LHCN-M2 (cell line): ENCODE measurements at regions not wholly inside any gene's neighbourhood (a gene's known extent, or its start where the extent isn't known, plus 50 kb on each side); places are given as distances from the start of the nearest gene placed in this dataset.

Source experiments
- DNase-seq: peaks from one replicate; pipeline ENCODE4 v3.0.0-alpha.2; 2012; ENCODE audit warnings: low read depth

DNA sequence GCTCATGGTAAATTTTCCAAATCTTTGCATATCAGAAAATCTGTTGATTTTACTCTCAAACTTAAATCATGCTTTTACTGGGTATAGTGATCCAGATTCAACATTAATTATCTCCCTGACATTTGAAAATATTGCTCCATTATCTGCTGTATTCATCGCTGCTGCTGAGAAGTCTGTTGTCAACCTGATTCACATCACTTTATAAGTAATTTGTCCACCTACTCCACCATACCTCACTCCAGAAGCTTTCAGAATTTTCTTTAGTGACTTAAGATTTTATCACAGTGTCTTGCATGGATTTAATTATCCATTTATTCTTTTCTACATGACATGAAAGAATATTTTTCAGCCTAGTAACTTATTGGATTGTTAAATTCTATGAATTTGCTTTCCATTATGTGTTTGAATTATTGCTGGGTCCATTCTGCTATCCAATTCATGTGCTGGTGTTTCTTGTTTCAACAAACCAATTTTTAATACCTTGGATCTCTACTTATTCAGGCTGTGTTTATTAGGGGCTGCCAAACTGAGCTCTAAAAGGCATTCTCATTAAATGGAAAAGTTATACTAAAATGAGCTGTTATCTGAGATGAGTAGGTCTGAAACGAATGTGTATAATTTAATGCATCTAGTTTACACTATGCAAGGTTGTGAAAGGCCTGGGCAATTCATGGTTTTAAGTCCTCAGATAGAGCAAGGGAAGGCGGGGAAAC, 519.3 kb upstream of the CDH11 start:
- no peak for DNase-seq

DNA sequence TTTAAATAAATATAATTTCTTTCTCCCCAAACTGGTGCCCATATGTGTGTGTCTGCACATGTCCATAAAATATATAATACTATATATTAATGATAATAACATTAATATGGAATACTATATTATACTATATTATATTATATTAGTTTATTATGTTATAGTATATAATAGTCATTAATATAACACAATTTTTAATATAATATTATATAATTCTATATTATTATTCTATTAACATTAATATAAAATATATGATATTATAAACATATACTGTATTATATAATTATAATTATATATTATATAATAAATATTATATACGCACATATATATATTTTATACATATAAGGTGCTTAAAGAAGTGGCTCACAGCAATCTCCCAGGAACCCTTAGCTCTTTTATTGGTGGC, 513.0 kb upstream of the CDH11 start:
- no peak for DNase-seq

DNA sequence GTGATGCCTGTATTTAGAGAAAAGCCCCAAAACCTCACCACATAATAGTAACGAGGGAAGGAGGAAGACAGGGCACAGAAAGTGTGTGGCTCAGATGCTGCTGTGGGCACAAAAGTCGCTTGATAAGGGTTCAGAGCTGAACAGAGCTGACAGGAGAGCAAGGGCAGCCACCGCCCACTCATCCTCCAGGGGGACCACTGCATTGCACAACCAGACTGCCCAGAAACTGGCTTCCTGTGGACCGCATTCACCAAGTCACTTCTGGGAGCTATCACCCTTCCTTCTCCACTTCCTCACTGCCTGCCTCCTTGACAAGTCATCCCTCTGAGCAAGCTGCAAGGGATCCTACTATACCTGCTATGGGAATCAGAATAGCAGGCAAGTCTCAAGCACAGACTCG, 512.4 kb upstream of the CDH11 start:
- no peak for DNase-seq

DNA sequence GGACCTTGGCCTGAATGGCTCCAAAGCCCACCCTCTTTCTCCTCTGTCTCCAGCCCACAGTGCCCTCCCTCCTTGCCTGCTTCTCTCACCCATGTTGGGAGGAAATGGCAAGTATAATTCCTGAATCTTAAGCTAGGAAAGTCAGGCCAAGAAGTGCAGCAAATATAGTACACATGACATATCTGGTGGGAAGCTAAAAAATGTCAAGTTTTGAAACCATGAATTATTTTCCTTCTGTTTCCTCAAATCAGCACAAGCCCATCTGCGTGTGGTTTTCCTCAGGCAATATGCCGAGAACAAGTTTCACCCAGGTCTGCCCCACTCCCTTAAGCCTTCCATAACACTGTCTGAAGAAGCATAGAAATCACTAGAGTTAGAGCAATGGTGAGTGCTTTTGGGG, 502.8 kb upstream of the CDH11 start:
- no peak for DNase-seq

DNA sequence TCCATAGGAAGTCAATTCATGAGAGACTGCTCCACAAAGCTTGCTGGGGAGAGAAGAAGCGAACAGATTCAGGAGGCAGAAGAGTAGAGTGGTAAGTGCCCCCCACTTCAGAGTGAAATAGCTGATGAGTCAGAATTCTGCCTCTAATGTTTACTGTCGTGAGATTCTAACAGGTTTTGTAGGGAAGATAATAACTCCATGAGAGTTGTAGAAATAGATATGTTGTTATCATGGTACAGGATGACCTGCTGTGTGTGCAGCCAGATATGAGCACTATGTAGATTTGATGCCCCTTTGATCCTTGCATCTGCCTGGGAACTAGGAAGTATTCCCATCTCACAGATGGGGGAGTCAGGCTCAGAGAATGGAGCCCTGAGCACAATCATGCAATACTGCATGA, 502.4 kb upstream of the CDH11 start:
- no peak for DNase-seq

DNA sequence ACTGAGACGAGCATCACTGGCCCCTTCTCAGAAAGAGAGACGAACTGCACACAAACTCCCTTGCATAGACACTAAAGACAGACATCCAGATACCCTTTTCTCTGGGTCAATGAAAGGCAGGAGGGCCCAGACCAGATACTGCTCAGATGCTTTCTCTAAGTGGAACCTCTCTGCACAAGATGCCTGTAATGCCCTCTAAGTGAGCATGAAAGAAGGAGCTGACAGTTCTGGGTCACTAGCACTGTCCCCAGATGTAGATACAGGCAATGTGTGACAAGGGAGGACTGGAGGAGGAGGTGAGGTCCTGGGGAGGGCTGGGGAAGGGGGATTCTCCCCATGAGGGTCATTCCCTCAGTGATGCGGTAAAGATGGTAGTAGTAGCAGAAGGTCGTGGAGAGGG, 501.0 kb upstream of the CDH11 start:
- DNase-seq: no peak

DNA sequence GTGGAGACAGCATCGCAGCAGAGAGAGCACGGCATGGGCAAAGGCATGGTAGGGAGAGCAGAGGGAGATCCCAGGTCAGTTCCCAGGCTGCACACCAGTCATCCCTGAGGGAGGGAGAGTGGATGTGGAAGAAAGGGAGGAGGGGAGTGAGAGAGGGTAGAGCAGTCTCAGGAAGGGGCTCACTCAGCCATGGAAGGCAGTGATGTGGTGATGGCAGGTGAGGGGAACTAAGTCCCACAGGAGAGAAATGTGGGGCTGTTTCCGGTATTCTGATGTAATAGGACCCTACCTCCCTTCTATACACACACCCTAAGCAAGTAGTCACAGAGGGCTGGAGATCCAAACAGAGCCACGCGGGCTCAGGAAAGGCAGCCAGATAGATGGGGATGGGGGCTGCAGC, 500.3 kb upstream of the CDH11 start:
- DNase-seq: no peak

DNA sequence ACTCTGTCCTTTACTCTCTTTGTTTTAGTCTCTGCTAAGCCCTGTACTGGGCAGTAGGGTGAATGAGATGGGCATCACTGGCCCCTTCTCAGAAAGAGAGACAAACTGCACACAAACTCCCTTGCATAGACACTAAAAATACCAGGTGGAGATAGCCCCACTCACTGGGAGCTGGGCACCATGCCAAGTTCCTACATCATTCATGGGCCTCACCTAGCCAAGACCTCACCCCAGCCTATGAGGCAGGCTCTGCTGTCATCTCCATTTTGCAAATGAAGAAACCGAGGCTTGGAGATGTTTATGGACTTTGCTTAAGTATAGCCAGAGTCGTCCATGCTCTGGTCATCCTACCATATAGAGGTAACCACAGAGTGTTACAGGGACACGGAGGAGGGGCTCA, 499.8 kb upstream of the CDH11 start:
- no peak for DNase-seq

DNA sequence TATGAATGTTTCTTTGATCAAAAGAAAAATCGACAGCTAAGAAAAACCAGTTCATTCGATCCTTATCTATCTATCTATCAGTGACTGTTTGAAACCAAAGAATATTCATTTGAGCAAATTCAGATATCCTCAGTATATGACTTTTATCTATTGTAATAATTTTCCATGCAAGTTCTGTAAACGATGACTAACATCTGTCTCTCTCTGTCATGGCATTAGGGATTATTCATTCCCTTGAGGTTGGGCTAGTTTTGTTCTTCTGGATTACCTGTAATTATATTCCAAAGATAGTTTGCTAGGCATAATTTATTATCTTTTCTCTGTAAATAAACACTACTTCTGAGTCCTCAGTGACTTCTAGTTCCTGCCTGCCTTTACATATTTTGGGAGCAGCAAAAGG, 497.7 kb upstream of the CDH11 start:
- no peak for DNase-seq

DNA sequence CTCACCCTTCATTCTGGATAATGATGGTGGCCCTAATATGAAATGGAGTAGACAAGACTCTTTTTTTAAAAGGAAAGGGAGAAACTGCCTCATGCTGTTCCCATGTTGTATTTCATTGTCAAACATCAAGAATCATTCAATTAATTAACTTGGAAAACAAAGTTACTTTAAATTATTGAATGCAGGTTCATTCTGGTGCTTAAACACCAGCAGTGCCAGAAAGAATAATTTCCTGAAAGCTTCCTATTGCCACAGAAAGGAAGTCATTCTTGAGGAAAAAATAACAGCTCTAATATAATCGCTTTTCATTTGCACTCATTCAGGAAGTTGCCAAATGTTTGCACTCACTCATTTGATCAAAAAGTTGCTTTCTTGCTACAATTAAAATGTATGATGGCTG, 497.1 kb upstream of the CDH11 start:
- DNase-seq: no peak

DNA sequence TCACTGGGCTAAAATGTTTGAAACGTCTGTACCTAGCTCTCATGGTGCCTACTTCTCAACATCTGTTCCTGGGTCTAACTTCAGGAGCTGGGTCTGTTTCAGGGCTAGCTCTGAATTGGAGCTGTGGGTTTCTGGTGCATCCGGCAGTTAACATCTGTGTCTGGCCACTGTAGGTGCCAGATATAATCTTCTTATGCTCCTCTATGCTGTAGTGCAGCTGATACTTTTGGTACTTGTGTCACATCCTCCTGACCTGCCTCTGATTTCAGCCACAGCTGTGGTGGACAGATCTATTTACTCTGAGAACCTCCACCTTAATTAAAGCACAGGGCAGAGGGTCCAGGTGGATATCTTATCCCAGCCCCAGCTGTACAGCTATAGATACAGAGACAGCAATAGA, 496.5 kb upstream of the CDH11 start:
- no peak for DNase-seq

DNA sequence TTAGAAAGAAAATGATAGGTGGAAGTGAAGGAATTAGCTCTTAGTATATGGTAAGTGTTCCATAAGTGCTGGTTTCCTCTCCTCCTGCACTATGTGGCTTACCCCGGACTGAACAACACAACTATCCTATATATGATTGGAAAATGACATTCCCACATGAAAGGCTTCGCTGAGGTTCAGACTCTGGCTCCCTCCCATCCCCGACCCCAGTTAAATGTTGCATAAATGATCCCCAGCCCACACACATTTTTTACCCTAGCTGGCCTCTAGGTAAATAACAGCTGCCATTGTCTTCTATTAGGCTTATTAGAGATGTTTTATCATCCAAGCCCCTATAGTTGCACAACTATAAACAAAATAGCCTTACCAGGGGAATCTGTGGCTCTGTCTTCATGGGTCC, 495.6 kb upstream of the CDH11 start:
- DNase-seq: no peak

DNA sequence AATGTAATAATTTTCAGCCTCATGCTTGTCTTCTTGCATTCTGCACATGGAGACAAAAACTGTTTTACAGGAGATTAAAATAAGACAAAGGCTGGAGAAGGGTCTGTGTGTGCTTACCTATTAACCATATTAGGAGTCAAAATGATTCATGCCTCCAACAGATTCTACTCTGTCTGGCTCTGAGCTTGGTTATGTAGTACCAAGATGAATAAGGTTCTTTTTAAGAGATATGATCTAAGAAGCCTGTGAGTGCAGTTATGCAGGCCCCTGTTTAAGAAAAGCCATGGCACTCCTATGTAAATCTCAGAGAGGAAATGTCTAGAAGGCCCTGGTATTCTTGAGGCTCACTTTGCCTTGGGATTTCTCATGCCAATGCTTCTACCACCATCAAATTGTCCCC, 486.6 kb upstream of the CDH11 start:
- no peak for DNase-seq

DNA sequence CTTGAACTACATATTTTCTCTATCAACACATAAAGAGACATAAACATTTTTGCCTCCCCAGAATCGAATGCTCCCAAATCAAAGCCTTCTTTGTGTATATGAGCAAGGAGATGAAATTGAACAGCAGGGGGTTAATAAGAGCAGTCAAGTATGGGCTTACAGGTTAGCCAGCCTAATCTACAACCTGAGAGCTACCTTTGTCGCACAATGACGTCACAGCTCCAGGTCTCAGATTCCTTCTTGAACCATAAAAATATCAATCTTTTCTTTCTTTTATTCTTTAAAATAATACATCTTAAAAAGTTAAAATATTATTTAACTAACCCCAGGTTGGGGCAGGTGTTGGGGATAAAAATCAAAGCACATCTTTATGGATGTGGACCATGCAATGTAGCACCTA, 482.9 kb upstream of the CDH11 start:
- DNase-seq: no peak

DNA sequence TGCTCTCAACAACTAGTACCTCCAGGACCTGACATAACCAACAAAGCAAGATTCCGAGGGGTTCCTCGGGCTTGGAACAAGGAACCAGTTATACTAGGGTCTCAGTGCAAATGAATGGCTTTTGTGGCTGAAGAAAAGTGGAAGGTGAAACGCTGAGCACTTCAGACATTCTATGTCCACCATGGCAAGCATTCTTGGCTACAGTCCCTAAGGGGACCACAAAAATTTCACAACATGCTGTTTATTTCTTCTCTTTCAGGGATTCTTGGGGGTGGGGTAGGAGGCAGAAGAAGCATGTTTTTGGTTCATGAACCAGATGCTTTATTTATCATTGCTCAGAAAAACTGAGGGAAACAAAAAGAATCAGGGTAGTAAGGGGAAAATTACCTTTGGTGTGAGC, 479.9 kb upstream of the CDH11 start:
- DNase-seq: no peak

DNA sequence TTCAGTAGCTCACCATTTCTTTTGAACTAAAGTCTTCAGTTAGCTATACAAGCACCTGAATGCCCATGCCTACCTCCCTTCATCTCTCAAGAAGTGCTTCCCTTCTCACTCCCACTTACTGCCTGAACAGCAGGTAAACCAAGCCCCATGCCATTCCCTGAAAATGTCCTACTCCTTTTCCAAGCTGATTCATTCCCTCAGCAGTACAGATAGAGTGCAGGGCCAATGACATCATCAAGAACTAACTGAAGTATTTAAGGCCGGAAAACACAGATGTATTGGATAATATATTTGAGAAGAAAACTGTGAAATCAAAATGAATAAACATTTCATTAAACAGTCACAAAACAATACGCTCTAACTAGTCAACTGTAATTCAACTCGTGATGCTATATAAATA, 478.8 kb upstream of the CDH11 start:
- DNase-seq: no peak

DNA sequence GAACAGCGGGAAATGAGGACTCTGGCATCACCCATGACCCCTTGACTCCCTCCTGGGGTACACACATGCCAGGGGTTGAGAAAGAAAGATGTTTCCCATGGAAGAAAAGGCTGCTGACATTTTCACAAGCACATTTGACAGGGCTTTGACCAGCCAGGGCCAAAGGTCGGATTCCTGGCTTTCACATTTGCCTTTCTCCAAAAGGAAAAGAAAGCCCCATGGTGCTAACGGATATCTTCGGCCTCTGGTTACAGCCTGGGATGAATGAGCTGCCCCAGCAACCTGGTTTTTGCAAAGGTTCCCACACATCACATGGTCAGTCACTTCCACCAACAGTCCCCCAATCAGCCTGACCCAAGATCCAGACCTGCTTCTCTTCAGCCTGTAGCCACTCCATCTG, 478.2 kb upstream of the CDH11 start:
- DNase-seq: no peak

DNA sequence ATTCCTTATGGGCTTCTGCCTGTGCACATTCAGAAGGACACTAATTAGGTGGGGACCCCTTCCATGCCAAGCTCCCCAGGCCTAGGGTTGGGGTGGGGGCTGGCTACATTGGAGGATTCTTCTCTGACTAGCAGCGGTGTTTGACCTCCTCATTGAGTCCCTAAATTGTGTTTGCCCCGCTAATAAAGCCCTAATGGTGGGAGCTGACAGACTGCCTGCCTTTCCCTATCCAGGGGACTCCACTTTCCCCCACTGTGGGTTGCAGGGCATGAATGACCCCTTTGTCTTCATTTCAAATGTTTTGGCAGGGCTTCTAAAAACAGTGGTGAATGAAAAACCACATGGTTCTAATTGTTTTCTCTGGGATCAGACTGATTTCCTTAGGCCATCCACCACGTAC, 476.8 kb upstream of the CDH11 start:
- DNase-seq: no peak

DNA sequence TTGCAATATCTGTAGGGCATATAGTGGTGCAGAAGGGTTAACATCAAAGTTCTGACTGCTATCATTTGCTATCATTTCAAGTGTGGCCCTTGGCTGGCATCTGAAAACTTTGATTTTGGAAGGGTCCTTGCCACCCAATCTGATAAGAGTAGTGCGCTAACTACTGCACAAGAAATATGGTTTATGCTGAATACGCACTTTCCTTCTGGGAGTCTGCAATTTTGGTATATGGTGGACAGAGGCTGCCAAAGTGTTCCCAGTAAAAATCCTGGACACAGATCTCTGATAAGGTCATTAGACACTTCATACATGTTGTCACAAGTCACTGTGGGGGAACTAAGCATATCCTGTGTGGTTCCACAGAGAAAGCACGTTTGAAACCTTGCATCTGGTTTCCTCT, 461.6 kb upstream of the CDH11 start:
- DNase-seq: no peak

DNA sequence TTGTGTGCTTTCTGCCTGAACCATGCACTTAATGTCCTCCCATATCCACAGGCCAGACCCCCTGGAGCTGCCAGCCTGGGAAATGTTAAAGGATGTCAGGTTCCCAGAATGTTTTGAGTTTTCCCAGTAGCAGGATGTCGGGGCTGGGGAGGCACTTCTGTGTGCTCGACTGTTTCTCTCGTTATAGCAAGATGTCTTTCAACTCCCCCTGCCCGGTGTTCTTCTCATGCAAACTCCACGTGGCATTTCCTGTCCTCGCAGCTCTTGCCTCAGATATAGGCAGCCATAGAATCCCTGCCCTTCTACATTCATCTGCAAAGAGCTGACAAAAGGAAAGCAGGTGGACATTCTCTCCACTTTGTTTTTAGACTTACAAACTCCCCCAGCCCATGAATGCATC, 457.2 kb upstream of the CDH11 start:
- no peak for DNase-seq

DNA sequence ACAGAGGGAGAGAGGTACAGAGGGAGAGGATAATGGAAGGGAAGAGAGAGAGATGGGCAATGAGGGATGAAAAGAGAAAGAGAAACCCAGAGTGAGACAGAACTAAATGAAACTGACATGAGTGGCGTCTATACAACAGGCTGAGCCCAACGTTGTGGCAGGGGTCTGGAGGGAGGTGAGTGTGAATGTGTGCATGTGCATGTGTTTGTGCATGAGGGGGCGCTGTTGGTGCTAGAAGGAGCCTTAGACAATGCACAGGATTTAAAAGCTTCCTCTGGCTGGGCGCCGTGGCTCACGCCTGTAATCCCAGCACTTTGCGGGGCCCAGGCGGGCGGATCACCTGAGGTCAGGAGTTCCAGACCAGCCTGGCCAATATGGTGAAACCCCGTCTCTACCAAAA, 454.8 kb upstream of the CDH11 start:
- DNase-seq: no peak

DNA sequence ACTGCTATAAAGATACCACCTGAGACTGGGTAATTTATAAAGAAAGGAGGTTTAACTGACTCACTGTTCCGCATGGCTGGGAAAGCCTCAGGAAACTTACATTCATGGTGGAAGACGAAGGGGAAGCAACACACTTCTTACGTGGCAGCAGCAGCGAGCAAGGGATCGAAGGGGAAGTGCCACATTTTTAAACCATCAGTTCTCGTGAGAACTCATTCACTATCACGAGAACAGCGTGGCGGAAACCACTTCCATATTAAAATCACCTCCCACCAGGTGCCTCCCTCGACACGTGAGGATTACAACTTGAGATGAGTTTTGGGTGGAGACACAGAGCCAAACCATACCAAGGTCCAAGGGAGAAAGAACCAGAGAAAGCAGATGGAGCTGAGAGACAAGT, 454.3 kb upstream of the CDH11 start:
- DNase-seq: no peak

DNA sequence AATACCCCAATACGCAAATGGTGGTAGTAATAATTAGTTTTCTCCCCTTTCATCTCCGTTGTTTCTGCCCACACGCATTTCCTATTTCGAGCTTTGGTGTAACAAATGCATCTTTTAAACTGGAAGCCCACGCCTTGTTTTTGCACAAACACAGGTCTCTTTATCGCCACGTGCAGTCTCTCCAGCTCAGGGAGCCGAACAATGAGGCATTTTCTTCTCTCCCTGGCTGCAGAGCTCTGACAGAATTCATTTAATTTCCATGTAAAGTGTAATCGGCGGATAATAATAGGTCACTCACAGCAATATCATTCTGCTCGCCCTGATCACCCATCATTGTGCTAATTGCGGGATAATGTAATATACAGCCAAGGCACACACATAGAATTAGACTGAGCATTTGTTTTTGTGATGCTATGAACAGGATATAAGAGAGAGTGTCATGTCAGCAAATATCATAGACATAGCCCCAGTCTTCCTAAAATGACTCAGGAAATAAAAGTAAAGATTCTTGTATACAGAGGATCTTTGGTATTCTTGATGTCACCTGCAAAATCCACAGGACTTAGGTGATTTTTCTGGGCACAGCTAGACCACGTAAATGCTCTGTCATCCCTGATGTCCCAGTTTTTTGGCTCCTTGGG, 452.6 kb upstream of the CDH11 start:
- DNase-seq: no peak

DNA sequence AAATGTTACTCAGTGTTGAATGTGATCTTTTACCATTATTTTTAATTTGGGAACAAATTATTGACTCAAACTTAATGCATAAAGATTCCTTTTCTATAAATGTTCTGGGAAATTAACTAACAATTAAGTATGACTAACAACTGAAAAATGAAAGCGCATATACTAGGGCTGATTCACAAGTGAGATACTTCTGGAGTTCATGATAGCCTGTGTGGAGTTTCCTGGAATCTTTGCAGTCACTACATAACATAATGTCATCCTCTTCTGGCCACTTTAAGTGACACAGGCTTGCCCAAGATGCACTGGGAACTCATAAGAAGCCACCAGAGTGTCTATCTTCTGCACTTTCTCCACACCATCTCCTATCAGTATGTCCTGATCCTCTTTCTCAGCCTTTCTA, 450.3 kb upstream of the CDH11 start:
- DNase-seq: peak; percentile 79
